MM.1S (cell line): ENCODE measurements at regions not wholly inside any gene's neighbourhood (a gene's known extent, or its start where the extent isn't known, plus 50 kb on each side); places are given as distances from the start of the nearest gene placed in this dataset.
"Not testable (repeated sequence)": the region's sequence is repeated elsewhere in the genome, so short reads cannot be mapped to it uniquely, and the experiment has no call there.

Experiments used
- DNase-seq: peaks from one replicate; pipeline ENCODE4 v3.0.0-alpha.2; 2015
- H2AFZ ChIP-seq: fragments of 300-600 bp; sonication (generic); 2 replicates; pipeline ENCODE4 v1.6.0; 2016; ENCODE audit warnings: antibody characterized with exemption, low read length
- H3F3A ChIP-seq: fragments of 300-600 bp; sonication (generic); 2 replicates; pipeline ENCODE4 v1.6.1; 2016; ENCODE audit warnings: mild to moderate bottlenecking, antibody characterized with exemption, low read length, moderate library complexity, mixed read lengths; ENCODE audit not compliant: insufficient read depth
- H3K27ac ChIP-seq: fragments of 300-600 bp; sonication (generic); 2 replicates; pipeline ENCODE4 v1.5.1; 2016; ENCODE audit warnings: mild to moderate bottlenecking, low read length
- H3K27me3 ChIP-seq: fragments of 300-600 bp; sonication (generic); replicated peaks from 2 replicates; pipeline ENCODE4 v1.6.0; 2016; ENCODE audit warnings: low read length; ENCODE audit not compliant: insufficient read depth
- H3K36me3 ChIP-seq: fragments of 300-600 bp; sonication (generic); replicated peaks from 2 replicates; pipeline ENCODE4 v1.6.1; 2016; ENCODE audit warnings: mild to moderate bottlenecking, low read length, mixed read lengths; ENCODE audit not compliant: insufficient read depth
- H3K4me1 ChIP-seq: fragments of 300-600 bp; sonication (generic); 2 replicates; pipeline ENCODE4 v1.6.1; 2016; ENCODE audit warnings: low read length, mixed read lengths
- H3K4me2 ChIP-seq: fragments of 300-600 bp; sonication (generic); 2 replicates; pipeline ENCODE4 v1.6.0; 2016; ENCODE audit warnings: low read depth, low read length
- H3K4me3 ChIP-seq: fragments of 300-600 bp; sonication (generic); 2 replicates; pipeline ENCODE4 v1.5.1; 2016; ENCODE audit warnings: low read length, mixed read lengths
- H3K79me2 ChIP-seq: fragments of 300-600 bp; sonication (generic); 2 replicates; pipeline ENCODE4 v1.6.1; 2016; ENCODE audit warnings: mixed run types, low read length, mixed read lengths
- H3K9ac ChIP-seq: fragments of 300-600 bp; sonication (generic); 2 replicates; pipeline ENCODE4 v1.6.1; 2016; ENCODE audit warnings: low read length, mixed read lengths
- H3K9me2 ChIP-seq: fragments of 300-600 bp; sonication (generic); replicated peaks from 2 replicates; pipeline ENCODE4 v1.6.1; 2016; ENCODE audit warnings: mild to moderate bottlenecking, low read length, mixed read lengths; ENCODE audit not compliant: insufficient read depth
- H3K9me3 ChIP-seq: fragments of 300-600 bp; sonication (generic); replicated peaks from 2 replicates; pipeline ENCODE4 v1.6.1; 2016; ENCODE audit warnings: mild to moderate bottlenecking, low read length, mixed read lengths; ENCODE audit not compliant: insufficient read depth
- H4K20me1 ChIP-seq: fragments of 300-600 bp; sonication (generic); 2 replicates; pipeline ENCODE4 v1.6.1; 2016; ENCODE audit warnings: mild to moderate bottlenecking, low read length, moderate library complexity, mixed read lengths; ENCODE audit not compliant: insufficient read depth
- EZH2 ChIP-seq: fragments of 300-600 bp; sonication (generic); optimal IDR thresholded peaks from 2 replicates; pipeline ENCODE3; 2017; ENCODE audit warnings: low read depth, mild to moderate bottlenecking, antibody characterized with exemption, low read length, mixed read lengths
- EZH2phosphoT487 ChIP-seq: fragments of 300-600 bp; sonication (generic); IDR thresholded peaks from 2 replicates; pipeline ENCODE4 v1.6.1; 2018; ENCODE audit warnings: antibody characterized with exemption, low read length
- TF ChIP-seq, protein P1 (sequence below): fragments of 300-600 bp; sonication (generic); IDR thresholded peaks from 2 replicates; pipeline ENCODE4 v1.5.1; 2016; ENCODE audit warnings: antibody characterized with exemption, low read length, mixed read lengths

DNA sequence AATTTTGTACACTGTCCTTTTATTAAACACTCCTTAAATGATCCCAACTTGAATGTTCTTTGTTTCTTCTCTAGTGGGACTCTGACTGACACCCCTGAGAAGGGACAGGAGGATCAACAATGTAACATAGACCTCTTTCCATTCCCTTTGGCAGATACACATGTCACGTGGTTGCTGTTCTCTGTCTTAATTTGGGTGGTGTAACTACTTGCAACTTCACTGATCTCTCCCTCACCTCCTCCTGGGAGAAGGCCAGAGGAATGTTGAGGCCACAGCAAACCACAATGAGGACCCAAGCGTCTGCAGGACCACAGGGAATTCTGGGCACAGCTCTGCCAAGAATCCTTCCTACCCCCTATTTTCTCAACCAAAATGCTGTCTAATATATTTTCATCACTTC lies 205.6 kb downstream of the RTP5 start:
- H3K36me3 ChIP-seq, result no peaks in the 10 kb centered on the region
- no peaks in the 10 kb centered on the region for H4K20me1 ChIP-seq
- TF ChIP-seq EZH2phosphoT487, result no peak
- TF ChIP-seq, protein P1, sequence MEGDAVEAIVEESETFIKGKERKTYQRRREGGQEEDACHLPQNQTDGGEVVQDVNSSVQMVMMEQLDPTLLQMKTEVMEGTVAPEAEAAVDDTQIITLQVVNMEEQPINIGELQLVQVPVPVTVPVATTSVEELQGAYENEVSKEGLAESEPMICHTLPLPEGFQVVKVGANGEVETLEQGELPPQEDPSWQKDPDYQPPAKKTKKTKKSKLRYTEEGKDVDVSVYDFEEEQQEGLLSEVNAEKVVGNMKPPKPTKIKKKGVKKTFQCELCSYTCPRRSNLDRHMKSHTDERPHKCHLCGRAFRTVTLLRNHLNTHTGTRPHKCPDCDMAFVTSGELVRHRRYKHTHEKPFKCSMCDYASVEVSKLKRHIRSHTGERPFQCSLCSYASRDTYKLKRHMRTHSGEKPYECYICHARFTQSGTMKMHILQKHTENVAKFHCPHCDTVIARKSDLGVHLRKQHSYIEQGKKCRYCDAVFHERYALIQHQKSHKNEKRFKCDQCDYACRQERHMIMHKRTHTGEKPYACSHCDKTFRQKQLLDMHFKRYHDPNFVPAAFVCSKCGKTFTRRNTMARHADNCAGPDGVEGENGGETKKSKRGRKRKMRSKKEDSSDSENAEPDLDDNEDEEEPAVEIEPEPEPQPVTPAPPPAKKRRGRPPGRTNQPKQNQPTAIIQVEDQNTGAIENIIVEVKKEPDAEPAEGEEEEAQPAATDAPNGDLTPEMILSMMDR, result no peak
- TF ChIP-seq EZH2, result no peak
- no peak overlapping the region for H3K9ac ChIP-seq
- no peak for DNase-seq
- no peak overlapping the region for H2AFZ ChIP-seq
- H3K9me3 ChIP-seq, result no peaks in the 10 kb centered on the region
- H3K4me2 ChIP-seq, result no peak overlapping the region
- no peaks in the 10 kb centered on the region for H3K9me2 ChIP-seq
- H3F3A ChIP-seq, result no peaks in the 10 kb centered on the region
- no peaks in the 10 kb centered on the region for H3K79me2 ChIP-seq
- H3K27me3 ChIP-seq, result no peaks in the 10 kb centered on the region
- H3K4me1 ChIP-seq, result no peaks in the 10 kb centered on the region
- no peak overlapping the region for H3K4me3 ChIP-seq
- no peak overlapping the region for H3K27ac ChIP-seq

DNA sequence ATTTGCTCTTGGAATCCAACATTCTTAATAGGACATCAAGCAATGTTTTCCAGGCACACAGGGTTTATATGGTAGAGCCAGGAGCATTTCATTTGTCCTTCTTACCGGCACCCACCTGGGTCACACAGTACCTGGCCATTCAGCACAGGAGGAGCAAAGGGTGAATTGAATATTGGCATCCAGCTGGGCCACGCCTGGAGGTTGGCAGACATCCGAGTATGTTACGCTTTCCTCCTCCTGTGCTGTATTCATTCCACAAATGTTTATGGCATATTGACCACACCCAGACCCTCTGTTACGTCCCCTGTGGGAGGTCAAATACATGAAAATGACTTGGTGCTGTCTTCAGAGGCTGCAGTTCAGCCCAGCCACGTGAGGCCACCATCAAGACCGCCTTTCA lies 206.2 kb downstream of the RTP5 start:
- H3K4me2 ChIP-seq, result no peak overlapping the region
- H3K4me3 ChIP-seq, result no peak overlapping the region
- TF ChIP-seq, protein P1, result no peak
- no peak for TF ChIP-seq EZH2
- no peak for TF ChIP-seq EZH2phosphoT487
- no peaks in the 10 kb centered on the region for H3K4me1 ChIP-seq
- no peaks in the 10 kb centered on the region for H3K79me2 ChIP-seq
- no peaks in the 10 kb centered on the region for H3F3A ChIP-seq
- no peaks in the 10 kb centered on the region for H3K27me3 ChIP-seq
- no peak overlapping the region for H3K9ac ChIP-seq
- H3K9me2 ChIP-seq, result no peaks in the 10 kb centered on the region
- no peaks in the 10 kb centered on the region for H4K20me1 ChIP-seq
- H3K36me3 ChIP-seq, result no peaks in the 10 kb centered on the region
- no peak overlapping the region for H2AFZ ChIP-seq
- H3K9me3 ChIP-seq, result no peaks in the 10 kb centered on the region
- H3K27ac ChIP-seq, result no peak overlapping the region
- no peak for DNase-seq

DNA sequence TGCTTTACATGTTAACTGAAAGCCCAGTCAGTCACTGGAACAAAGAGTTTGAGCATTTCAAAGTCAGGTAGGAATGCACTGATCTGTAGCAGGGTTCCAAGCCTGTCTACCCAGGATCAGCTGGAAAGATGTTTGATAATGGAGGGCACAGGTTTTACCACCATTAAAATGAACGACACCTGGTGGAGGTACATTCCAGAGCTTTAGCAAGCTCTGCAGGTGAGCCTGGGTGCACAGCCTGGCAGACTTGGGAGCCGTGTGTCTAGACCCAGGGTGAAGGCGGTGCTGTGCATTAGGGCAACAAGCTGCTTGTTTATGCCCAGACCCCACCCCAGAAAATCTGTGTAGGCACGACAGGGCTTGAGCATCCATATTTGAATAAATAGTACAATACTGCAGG lies 206.7 kb downstream of the RTP5 start:
- H3K9me2 ChIP-seq, H3K4me1 ChIP-seq, H3K27me3 ChIP-seq, H3K79me2 ChIP-seq, H3F3A ChIP-seq, H3K4me3 ChIP-seq, H3K9ac ChIP-seq, H3K36me3 ChIP-seq, H2AFZ ChIP-seq, H3K27ac ChIP-seq, H3K9me3 ChIP-seq, DNase-seq, H4K20me1 ChIP-seq, H3K4me2 ChIP-seq: not testable (repeated sequence)

DNA sequence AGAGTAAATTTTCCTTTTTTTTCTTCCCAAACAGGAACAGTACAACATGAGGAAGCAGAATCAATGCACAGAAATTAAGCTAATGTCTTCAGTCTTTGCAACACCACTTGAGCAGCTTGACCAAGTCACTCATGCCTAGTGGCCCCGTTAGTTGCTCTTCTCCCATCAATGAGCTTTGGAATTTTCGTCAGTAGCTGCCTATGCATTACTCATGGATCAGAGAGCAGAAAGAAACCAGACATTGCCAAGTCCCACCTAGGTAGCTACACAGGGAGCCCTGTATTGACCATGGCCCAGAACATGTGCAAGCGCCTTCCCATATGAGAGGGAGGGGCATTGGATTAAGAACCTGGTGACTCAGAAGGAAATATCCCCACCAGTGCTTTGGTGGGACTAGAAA lies 208.9 kb downstream of the RTP5 start:
- not testable (repeated sequence) for H3K9me3 ChIP-seq, H3K27me3 ChIP-seq, H3F3A ChIP-seq, H3K4me1 ChIP-seq, H3K79me2 ChIP-seq, H4K20me1 ChIP-seq, H3K9me2 ChIP-seq, H3K27ac ChIP-seq, H3K4me3 ChIP-seq, DNase-seq, H3K9ac ChIP-seq, H3K36me3 ChIP-seq, H3K4me2 ChIP-seq, H2AFZ ChIP-seq

DNA sequence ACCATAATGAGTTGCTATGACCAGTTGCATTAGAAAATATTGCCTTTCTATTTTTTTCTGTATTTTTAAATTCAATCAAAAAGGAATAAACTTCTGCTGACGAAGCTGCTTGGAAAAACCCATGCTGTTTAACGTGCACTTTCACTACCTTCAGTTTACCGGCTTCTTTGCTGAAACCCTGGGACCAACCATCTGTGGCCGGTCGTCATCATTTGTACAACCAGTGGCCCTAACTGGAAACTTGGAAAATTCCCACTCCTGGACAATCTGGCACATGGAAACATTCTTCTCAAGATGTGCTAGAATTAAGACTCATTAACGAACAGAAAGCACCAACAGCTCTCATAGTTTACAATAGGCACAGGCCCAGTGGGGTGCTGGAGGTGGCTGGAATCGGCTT lies 210.3 kb downstream of the RTP5 start:
- H3K79me2 ChIP-seq, H3K36me3 ChIP-seq, DNase-seq, H3K9me3 ChIP-seq, H4K20me1 ChIP-seq, H3K4me3 ChIP-seq, H3K9me2 ChIP-seq, H3F3A ChIP-seq, H3K4me1 ChIP-seq, H3K27me3 ChIP-seq, H3K9ac ChIP-seq, H2AFZ ChIP-seq, H3K27ac ChIP-seq, H3K4me2 ChIP-seq: not testable (repeated sequence)

DNA sequence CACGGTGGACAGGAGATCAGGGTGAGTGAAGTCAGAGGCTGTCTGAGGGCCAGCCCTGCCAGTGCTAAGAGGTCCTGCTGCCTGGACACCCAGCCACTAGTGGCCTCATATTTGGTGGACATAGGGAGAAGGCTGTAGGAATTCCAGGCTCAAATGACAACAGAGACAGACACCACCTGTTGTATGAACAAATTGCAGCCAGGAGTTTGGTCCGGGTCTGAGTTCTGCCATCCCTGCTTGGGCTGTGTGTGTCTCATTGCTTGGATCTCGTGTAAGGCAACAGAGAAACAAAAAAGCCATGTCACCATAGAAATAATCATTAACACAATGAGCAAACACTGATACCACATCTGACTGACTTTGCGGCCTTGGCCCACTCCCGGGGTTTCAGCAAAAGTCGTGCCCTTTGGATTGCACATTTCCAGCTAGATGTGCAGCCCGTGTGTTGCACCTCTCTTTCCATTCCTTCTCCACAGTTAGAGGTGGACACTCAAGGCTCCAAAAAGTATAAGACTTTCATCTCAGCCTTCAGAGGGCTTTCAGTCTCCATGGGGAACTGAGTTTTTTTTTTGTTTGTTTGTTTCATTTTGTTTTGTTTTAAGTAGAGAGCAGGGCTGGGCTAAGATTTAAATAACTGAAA lies 211.2 kb downstream of the RTP5 start:
- not testable (repeated sequence) for H4K20me1 ChIP-seq, H3K9me3 ChIP-seq, H3F3A ChIP-seq, DNase-seq, H3K4me3 ChIP-seq, H2AFZ ChIP-seq, H3K4me2 ChIP-seq, H3K9me2 ChIP-seq, H3K9ac ChIP-seq, H3K36me3 ChIP-seq, H3K4me1 ChIP-seq, H3K27me3 ChIP-seq, H3K79me2 ChIP-seq, H3K27ac ChIP-seq
